Natural killer cell (primary cell): ENCODE measurements at regions not wholly inside any gene's neighbourhood (a gene's known extent, or its start where the extent isn't known, plus 50 kb on each side); places are given as distances from the start of the nearest gene placed in this dataset.
"Not testable (repeated sequence)": the region's sequence is repeated elsewhere in the genome, so short reads cannot be mapped to it uniquely, and the experiment has no call there.

Source experiments
- ATAC-seq, 3 donors: fragments of 150-1000 bp in 2 of 3; fragments of 200-7000 bp in 1 of 3; cut with Tn5 transposase; 1 replicate in 1 of 3; 2 replicates in 2 of 3; pipeline ENCODE4 v1.10.0; 2021; ENCODE audit warnings: mild to moderate bottlenecking in 2 of 3, moderate library complexity in 2 of 3
- DNase-seq, 2 donors: peaks; one replicate each; pipeline versions ENCODE4 v3.0.0 to v3.0.0-alpha.2; 2013 to 2021; ENCODE audit warnings: mixed read lengths in 1 of 2
- H3K27ac ChIP-seq: one replicate; pipeline ENCODE4 v1.5.1; 2013; ENCODE audit warnings: mild to moderate bottlenecking, low read length
- H3K27me3 ChIP-seq: one replicate; pipeline ENCODE4 v1.6.1; 2013; ENCODE audit warnings: low read length; ENCODE audit not compliant: control insufficient read depth, insufficient read depth
- H3K36me3 ChIP-seq: one replicate; pipeline ENCODE4 v1.6.1; 2013; ENCODE audit warnings: low read length; ENCODE audit not compliant: control insufficient read depth, insufficient read depth
- H3K4me1 ChIP-seq: one replicate; pipeline ENCODE4 v1.6.1; 2013; ENCODE audit warnings: low read length; ENCODE audit not compliant: control insufficient read depth, insufficient read depth
- H3K4me3 ChIP-seq: one replicate; pipeline ENCODE4 v1.5.1; 2013; ENCODE audit warnings: low read length
- H3K9me3 ChIP-seq: one replicate; pipeline ENCODE4 v1.6.1; 2013; ENCODE audit warnings: low read length; ENCODE audit not compliant: control insufficient read depth, insufficient read depth
- H3K27ac Mint-ChIP-seq, 2 donors: one replicate each; pipeline ENCODE4 v1.8.0; 2022; ENCODE audit warnings: mild to moderate bottlenecking in 2 of 2, mixed read lengths in 2 of 2, moderate library complexity in 1 of 2
- H3K27me3 Mint-ChIP-seq, 2 donors: one replicate each; pipeline ENCODE4 v1.8.0; 2022; ENCODE audit warnings: low read depth in 2 of 2, mixed read lengths in 2 of 2
- H3K36me3 Mint-ChIP-seq: one replicate; pipeline ENCODE4 v1.8.0; 2022; ENCODE audit warnings: mixed read lengths
- H3K4me1 Mint-ChIP-seq, 2 donors: one replicate each; pipeline ENCODE4 v1.8.0; 2022; ENCODE audit warnings: mixed read lengths in 2 of 2
- H3K4me3 Mint-ChIP-seq: one replicate; pipeline ENCODE4 v1.8.0; 2022; ENCODE audit warnings: mild to moderate bottlenecking, moderate library complexity, mixed read lengths
- H3K9me3 Mint-ChIP-seq, 2 donors: one replicate each; pipeline ENCODE4 v1.8.0; 2022; ENCODE audit warnings: mixed read lengths in 2 of 2
- WGBS: methylation state at CpG from one replicate; pipeline ENCODE4 v1.1.7; 2013; ENCODE audit warnings: missing lambda C conversion rate; ENCODE audit not compliant: insufficient coverage; 5-methylcytosine and 5-hydroxymethylcytosine counted together
- intact Hi-C: fragments of 100-400 bp; cut with micrococcal nuclease; formaldehyde crosslinking; loops from one replicate; pipeline ENCODE4 v1.14.2; 2022
- TF ChIP-seq, protein P1 (sequence below): fragments of 200-600 bp; IDR thresholded peaks from one replicate; pipeline ENCODE4 v1.8.0; 2022; ENCODE audit warnings: antibody characterized with exemption

DNA sequence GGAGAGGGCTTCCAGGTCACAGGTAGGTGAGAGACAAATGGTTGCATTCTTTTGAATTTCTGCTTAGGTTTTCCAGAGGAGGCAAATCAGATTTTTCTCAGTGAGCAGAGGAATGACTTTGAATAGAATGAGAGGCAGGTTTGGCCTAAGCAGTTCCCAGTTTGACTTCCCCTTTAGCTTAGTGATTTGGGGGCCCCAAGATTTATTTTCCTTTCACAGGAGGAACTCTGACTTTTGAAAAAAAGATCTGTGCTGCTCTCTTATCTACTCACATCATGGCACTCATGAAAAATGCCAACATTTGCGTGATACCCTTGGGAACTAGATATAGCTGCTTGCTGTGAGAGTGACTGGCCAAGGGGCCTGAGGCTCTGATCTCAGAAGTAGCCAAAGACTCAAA is 58.0 kb upstream of the EVL start:
- Histone ChIP-seq H3K9me3 (peaks cover 4% of the 10 kb centered on the region), H3K36me3 (no peaks in the 10 kb centered on the region), H3K27me3 (no peaks in the 10 kb centered on the region), H3K4me3 (no peak overlapping the region), H3K27ac (no peak overlapping the region), H3K4me1 (no peaks in the 10 kb centered on the region)
- H3K4me3 Mint-ChIP-seq: no peak overlapping the region
- no peak overlapping the region for H3K27ac Mint-ChIP-seq
- ATAC-seq (no peak), DNase-seq (no peak)
- H3K36me3 Mint-ChIP-seq: no peaks in the 10 kb centered on the region
- 69% methylated on average over 1 of the region's 1 CpG for WGBS
- no peaks in the 10 kb centered on the region for H3K9me3 Mint-ChIP-seq
- H3K27me3 Mint-ChIP-seq: peaks cover 2 to 5% of the 10 kb centered on the region in 2 donors
- intact Hi-C loops: no loop called here
- TF ChIP-seq, protein P1, sequence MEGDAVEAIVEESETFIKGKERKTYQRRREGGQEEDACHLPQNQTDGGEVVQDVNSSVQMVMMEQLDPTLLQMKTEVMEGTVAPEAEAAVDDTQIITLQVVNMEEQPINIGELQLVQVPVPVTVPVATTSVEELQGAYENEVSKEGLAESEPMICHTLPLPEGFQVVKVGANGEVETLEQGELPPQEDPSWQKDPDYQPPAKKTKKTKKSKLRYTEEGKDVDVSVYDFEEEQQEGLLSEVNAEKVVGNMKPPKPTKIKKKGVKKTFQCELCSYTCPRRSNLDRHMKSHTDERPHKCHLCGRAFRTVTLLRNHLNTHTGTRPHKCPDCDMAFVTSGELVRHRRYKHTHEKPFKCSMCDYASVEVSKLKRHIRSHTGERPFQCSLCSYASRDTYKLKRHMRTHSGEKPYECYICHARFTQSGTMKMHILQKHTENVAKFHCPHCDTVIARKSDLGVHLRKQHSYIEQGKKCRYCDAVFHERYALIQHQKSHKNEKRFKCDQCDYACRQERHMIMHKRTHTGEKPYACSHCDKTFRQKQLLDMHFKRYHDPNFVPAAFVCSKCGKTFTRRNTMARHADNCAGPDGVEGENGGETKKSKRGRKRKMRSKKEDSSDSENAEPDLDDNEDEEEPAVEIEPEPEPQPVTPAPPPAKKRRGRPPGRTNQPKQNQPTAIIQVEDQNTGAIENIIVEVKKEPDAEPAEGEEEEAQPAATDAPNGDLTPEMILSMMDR: no peak
- H3K4me1 Mint-ChIP-seq: peaks cover 11 to 19% of the 10 kb centered on the region in 2 donors

DNA sequence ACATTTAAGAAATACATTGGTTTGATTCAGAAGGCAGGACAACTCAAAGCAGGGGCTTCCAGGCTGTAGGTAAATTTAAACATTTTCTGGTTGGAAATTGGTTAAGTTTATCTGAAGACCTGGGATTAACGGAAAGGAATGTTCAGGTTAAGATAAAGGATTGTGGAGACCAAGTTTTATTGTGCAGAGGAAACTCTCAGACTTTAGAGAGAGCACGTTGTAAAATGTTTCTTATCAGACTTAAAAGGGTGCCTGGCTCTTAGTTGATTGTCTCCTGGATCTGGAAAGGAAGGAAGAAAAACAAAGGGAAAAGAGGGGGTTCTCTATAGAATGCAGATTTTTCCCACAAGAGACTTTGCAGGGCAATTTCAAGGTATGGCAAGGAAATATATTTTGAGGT is 55.4 kb upstream of the EVL start:
- Mint-ChIP-seq H3K4me1 (peaks cover 11 to 19% of the 10 kb centered on the region in 2 donors), H3K27ac (peak overlapping the region; percentile 3 to 31)
- H3K27ac ChIP-seq, H3K36me3 ChIP-seq, H3K4me1 ChIP-seq, H3K36me3 Mint-ChIP-seq, H3K27me3 Mint-ChIP-seq, H3K9me3 Mint-ChIP-seq, intact Hi-C loops, H3K4me3 Mint-ChIP-seq, H3K27me3 ChIP-seq, H3K9me3 ChIP-seq, DNase-seq, ATAC-seq, H3K4me3 ChIP-seq: not testable (repeated sequence)
- WGBS: 83% methylated on average over 2 of the region's 2 CpGs

DNA sequence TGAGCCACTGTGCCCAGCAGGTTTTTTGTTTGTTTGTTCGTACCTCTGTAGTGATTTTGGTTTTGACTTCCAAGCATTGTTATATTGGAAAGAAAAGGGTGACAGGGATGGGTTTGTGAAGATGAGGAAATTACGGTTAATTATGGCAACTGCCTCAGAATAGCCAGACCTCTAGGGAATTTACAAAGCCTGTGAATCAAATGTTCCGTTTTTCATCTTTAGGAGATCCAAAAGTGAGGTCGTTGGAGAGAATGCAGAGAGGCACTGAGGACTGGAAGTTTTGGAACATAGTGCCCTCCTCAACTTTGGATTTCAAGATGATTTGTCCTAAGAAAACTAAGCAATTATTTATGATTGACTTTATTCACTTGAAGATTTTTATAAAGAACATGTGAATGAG is 54.5 kb upstream of the EVL start:
- no peak overlapping the region for H3K4me3 Mint-ChIP-seq
- 95% methylated on average over 4 of the region's 4 CpGs for WGBS
- no peaks in the 10 kb centered on the region for H3K36me3 Mint-ChIP-seq
- Histone ChIP-seq H3K4me1 (no peaks in the 10 kb centered on the region), H3K27me3 (no peaks in the 10 kb centered on the region), H3K4me3 (no peak overlapping the region), H3K36me3 (no peaks in the 10 kb centered on the region), H3K27ac (no peak overlapping the region), H3K9me3 (no peaks in the 10 kb centered on the region)
- peaks cover 11 to 19% of the 10 kb centered on the region in 2 donors for H3K4me1 Mint-ChIP-seq
- TF ChIP-seq, protein P1: no peak
- DNase-seq: no peak
- no peak for ATAC-seq
- no peak overlapping the region for H3K27ac Mint-ChIP-seq
- peaks cover 2 to 5% of the 10 kb centered on the region in 2 donors for H3K27me3 Mint-ChIP-seq
- H3K9me3 Mint-ChIP-seq: no peaks in the 10 kb centered on the region
- intact Hi-C loops: no loop called here

GRCh38 chr14:100011628-100012325 is 53.4 kb upstream of the EVL start:
- intact Hi-C loops: no loop called here
- H3K9me3 ChIP-seq: no peaks in the 10 kb centered on the region
- Mint-ChIP-seq H3K9me3 (no peaks in the 10 kb centered on the region), H3K4me3 (no peak overlapping the region), H3K36me3 (no peaks in the 10 kb centered on the region), H3K27ac (no peak overlapping the region), H3K4me1 (peaks cover 11 to 19% of the 10 kb centered on the region in 2 donors), H3K27me3 (peaks cover 2 to 5% of the 10 kb centered on the region in 2 donors)
- TF ChIP-seq, protein P1: no peak
- no peak for DNase-seq
- no peak overlapping the region for H3K27ac ChIP-seq
- no peak for ATAC-seq
- H3K27me3 ChIP-seq: no peaks in the 10 kb centered on the region
- H3K4me1 ChIP-seq: no peaks in the 10 kb centered on the region
- WGBS: 100% methylated on average over 3 of the region's 3 CpGs
- H3K36me3 ChIP-seq: no peaks in the 10 kb centered on the region
- H3K4me3 ChIP-seq: no peak overlapping the region
